Left forelimb (tissue), 1 donor: ENCODE measurements at regions not wholly inside any gene's neighbourhood (a gene's known extent, or its start where the extent isn't known, plus 50 kb on each side); places are given as distances from the start of the nearest gene placed in this dataset.
"Not testable (repeated sequence)": the region's sequence is repeated elsewhere in the genome, so short reads cannot be mapped to it uniquely, and the experiment has no call there.

Experiments used
- DNase-seq: peaks from one replicate; pipeline ENCODE4 v3.0.0-alpha.2; 2018; ENCODE audit warnings: low spot score

DNA sequence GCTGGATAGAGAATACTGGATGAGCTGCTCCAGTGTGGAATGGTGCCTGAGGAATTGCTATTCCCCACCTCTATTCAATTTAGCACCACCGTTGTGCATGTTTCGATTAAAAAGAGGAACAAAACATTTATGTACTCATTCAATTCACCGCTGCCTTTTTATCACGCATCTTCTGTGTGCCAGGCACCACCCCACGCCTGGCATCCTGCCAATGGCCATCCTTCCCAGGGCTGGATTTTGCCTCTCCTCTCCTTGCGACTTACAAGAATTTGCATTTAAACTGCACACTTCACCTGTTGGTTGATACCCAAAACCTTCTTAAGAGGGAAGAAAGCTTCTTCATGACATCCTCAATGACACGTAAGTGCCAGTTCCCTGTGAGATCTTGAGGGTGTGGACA is 110.2 kb upstream of the DPP6 start:
- no peak for DNase-seq

- no peak for DNase-seq
Measured at GRCh38 chr7:153943457-153943856, 108.7 kb upstream of the DPP6 start.

- no peak for DNase-seq
Measured at GRCh38 chr7:153943861-153944260, 108.3 kb upstream of the DPP6 start.

- DNase-seq = no peak
Measured at GRCh38 chr7:153948060-153948459, 104.1 kb upstream of the DPP6 start.

- no peak for DNase-seq
Measured at GRCh38 chr7:153951316-153951715, 100.9 kb upstream of the DPP6 start.

DNA sequence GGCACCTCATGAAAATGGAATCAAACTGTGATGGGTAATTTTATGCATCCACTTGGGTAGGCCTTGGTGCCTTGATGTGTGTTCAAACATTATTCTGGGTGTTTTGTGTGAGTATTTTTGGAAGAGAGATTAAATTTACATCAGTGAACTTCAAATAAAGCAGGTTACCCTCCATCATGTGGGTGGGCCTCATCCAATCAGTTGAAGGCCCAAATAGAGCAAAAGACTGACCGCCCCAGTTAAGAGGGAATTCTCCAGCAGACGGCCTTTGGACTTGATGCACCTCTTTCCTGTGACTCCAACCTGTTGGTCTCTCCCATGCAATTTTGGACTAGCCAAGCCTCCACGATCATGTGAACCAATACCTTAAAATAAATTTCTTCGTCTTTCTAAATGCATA is 97.7 kb upstream of the DPP6 start:
- DNase-seq = no peak

GRCh38 chr7:153957677-153958076 is 94.5 kb upstream of the DPP6 start:
- not testable (repeated sequence) for DNase-seq

GRCh38 chr7:153958381-153958780 is 93.8 kb upstream of the DPP6 start:
- not testable (repeated sequence) for DNase-seq

GRCh38 chr7:153958789-153959188 is 93.4 kb upstream of the DPP6 start:
- DNase-seq = not testable (repeated sequence)

- DNase-seq = not testable (repeated sequence)
Measured at GRCh38 chr7:153964481-153965112, 87.6 kb upstream of the DPP6 start.

DNA sequence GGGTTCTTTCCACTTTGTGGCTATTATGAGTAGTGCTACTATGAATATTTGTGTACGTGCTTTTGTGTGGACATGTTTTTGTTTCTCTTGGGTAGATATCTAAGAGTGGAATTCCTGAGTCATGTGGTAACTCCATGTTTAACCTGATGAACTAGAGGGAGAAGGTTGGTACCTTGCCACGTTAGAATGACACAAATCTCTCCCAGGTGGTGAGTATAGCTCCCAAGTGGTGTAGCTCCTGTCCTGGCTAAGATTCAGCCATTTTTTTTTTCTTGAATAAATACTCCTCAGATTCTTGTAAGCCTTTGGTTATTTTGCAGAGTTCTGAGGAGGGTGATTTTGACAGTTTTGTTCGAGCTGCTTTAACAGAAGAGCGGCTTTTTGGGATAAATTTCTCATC is 83.2 kb upstream of the DPP6 start:
- not testable (repeated sequence) for DNase-seq

DNA sequence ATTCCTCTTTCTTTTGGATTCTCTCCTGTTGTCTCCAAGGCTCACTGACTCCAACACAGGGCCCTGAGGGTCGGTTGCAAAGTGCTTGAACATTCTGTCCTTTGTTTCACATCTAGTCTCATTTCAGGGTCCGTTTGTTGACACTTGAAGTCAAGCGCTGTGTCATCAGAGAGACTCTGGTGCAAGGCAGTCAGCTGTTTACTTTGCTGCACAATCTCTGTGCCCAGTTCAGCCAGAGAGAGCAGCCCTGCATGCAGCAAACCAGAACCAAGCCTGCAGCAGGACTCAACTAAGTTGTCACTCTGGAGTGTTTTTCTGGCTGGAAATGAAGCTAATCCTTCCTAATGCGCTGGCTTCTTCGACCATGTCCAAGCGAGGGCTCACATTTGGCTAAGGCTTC is 77.6 kb upstream of the DPP6 start:
- DNase-seq = not testable (repeated sequence)

- not testable (repeated sequence) for DNase-seq
Measured at GRCh38 chr7:153976745-153977144, 75.5 kb upstream of the DPP6 start.

GRCh38 chr7:153983186-153983585 is 69.0 kb upstream of the DPP6 start:
- not testable (repeated sequence) for DNase-seq

- not testable (repeated sequence) for DNase-seq
Measured at GRCh38 chr7:153989066-153989627, 63.1 kb upstream of the DPP6 start.

DNA sequence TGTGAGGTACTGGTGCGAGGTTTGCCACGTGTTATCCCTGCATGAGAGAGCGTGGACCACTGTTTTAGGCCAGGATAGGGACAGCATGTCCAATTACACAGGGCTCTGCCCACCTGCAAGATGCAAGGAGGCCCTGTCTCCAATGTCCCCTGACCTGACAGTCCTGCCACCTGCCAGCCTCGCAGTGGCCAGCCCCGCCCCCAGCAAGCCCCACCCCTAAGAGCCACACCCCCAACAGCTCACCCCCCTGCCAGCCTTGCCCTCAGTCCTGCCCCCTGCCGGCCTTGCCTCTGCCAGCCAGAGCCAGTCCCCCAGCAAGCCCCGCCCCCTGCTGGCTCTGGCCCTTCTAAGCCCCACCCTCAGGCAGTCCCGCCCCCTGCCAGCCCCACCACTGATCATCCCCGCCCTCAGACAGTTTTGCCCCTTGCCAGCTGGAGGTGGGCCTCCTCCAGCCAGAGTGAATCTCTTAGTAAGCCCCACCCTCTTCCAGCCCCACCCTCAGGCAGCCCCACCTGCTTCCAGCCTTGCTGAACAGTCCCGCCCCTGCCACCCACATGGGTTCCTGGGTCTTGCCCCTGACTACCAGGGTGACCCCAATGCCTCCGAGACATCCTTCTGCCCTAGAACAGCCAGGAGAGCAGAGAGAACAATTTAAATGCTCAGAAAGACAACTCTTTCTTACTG is 62.3 kb upstream of the DPP6 start:
- not testable (repeated sequence) for DNase-seq

GRCh38 chr7:153991471-153991870 is 60.7 kb upstream of the DPP6 start:
- not testable (repeated sequence) for DNase-seq

- not testable (repeated sequence) for DNase-seq
Measured at GRCh38 chr7:153993402-153993801, 58.8 kb upstream of the DPP6 start.

GRCh38 chr7:153998896-153999295 is 53.3 kb upstream of the DPP6 start:
- not testable (repeated sequence) for DNase-seq
